ENCODE measurements at regions not wholly inside any gene's neighbourhood (a gene's known extent, or its start where the extent isn't known, plus 50 kb on each side); places are given as distances from the start of the nearest gene placed in this dataset.

GRCh38 chr18:24917767-24918166 lies 434.2 kb downstream of the ZNF521 start:
- no peak for DNase-seq

GRCh38 chr18:24918257-24918656 lies 433.7 kb downstream of the ZNF521 start:
- DNase-seq: no peak

- DNase-seq: no peak
Observed at GRCh38 chr18:24919181-24919797, 432.7 kb downstream of the ZNF521 start.

DNA sequence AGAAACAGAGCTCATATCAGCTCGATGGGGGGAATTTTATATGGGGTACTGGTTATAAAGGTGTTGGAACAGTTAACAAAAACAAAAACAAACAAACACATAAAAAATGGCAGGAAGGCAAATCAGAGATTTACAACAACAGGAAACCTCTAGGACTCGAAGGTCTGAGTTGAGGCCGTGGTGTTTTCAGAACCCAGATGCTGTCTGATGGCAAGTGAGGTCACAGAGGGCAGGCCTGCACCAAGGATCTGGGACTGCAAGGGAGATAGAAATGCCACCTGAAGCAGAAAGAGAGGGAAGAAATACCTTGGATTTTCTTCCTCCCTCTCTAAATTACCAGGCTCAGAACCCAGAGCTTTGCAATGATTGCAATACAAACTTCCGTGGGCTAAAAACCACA lies 429.5 kb downstream of the ZNF521 start:
- DNase-seq: no peak

DNA sequence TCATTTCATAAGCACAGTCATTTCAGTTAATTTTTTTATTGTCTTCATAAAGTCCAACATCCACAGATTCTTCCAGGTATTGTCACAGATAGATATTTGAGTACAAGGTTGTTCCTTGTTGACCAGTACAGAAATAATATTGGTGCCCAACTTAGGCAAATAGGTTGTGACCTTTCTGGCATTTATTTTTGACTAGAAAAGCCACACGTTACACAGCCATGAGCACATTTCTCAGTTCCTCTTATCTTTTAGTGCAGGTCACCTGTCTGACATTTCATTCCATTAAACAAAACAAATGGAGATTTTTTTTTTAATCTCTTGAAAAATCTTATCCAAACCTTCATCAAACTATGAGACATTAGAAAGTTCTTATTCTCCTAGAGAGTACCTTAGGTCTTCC lies 428.8 kb downstream of the ZNF521 start:
- no peak for DNase-seq

DNA sequence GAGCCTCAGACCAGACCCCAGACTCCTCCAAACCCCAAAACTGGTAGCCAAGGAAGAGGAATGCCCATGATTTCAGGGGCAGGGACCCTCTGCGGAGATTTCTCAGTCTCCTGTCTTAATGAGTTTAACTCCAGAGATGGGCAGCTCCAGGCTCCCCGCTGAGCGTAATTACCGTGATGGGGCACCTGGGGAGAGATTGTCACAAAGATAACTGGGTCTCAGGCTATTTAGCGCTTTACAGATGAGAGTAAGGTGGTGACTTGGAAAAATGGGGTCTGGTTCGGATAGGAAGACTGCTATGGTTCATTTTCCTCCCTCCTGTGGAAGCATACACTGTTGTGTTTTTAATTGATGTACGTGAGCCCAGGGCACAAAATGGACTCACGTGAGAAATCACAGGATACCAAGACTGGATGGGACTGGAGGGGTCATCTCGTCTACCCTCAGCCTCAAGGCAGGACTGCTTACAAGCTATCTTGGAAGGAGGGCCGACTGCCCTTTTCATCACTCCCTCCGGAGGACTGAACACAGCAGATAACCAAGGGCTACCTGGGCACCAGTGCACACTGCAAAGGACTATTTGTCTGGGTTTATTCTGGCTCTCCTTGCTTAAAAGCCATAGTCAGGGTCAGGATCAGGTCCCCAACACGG lies 427.8 kb downstream of the ZNF521 start:
- no peak for DNase-seq

GRCh38 chr18:24926649-24927048 lies 425.3 kb downstream of the ZNF521 start:
- DNase-seq: no peak

DNA sequence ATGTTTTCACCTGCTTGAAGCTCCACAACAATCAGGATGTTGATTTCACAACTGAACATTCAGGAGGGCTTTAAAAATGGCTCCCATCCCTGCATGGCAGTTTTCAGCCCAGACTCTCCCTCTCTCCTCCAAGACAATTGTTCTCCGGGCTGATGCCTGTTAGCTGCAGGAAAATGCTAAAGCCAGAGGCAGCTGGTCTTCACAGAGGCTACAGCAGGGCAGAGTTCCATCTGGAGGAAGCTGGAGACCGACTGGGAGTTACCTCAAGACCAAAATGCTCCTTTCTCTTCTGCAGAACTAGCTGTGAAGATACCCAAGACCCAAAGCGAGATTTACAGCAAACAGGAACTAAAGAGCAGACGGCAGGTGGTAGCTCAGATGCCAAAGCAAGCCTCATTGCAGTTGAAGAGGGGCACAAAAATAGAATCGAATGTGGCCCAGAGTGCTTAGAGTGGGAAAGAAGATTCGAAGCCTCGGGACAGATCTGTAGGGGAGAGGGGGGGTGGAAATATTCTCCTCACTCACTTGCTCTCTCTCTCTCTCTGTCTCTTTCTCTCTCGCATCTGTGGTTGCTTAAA lies 423.6 kb downstream of the ZNF521 start:
- DNase-seq: no peak

GRCh38 chr18:24930478-24930877 lies 421.5 kb downstream of the ZNF521 start:
- no peak for DNase-seq

DNA sequence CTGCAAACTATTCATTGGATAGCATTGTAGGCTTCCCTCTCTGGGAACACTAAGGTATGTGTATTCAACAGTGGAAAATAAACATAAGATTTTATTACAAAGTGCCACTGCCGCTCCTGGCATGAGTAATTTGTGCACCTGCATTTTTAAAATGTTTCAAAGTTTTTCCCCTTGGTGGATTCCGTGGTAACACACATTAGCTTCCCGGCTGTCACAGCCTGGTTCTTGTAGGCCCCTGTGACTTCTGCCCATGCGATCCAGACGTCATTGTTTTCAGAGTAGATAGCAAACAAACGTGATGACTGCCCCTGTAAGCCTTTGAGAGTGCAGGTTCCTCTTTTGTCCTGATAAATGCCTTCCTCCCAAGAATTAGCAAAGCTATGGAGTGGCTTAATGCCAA lies 421.0 kb downstream of the ZNF521 start:
- DNase-seq: no peak

DNA sequence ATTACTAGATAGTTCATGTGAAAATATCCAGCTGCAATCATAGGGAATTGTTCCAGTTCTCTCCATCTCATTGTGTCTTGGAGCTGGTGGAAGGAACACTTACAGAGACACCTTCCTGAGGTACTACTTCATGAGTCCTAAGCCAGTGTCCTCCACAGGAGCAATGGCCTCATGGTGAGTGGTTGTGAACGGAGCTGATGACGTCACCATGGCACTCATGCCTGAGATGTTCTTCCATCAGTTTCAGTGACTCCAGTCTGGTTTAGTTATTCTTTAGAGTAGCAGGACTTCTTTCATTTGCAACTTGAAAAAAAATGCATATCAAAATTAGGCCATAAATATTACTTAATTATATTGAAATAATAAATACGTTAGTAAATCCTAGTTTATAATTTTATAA lies 418.6 kb downstream of the ZNF521 start:
- DNase-seq: no peak

GRCh38 chr18:24934258-24934932 lies 417.6 kb downstream of the ZNF521 start:
- no peak for DNase-seq

DNA sequence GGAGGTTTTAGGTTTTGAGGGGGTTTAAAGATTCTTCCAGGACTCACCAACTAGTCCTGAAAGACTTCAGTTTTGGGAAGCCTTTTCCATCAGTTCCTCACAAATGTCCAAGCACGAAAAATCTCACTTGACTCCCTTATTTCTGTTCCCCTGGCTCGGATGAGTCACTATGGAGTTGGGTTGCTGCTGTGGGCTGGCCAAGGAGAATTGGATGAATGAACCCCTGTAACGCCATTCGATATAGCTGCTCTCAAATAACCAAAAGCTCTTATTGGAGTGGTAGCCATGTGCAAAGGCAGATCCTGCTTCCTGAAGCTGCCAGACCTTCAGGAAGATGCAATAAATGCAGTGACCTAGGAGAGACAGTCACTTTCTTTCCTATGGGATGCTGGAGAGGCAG lies 417.0 kb downstream of the ZNF521 start:
- DNase-seq: no peak

DNA sequence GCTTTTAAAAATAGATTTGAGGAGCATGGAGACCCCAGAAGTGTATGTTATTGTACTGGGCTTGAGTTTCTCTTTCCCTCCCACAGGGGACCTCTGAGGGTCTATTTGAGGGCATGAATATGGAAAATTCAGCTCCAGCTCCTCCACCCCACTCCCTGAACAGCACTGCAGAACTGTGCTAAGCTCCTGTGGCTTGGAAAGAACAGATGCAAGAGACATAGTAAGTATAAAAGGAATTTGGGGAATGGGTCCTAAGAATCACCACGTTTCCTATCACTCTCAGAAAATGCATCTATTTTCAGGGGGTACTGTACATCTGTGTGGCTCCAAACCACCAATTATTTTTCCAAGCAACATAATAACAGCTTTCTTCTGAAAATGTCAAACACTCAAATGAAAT lies 416.1 kb downstream of the ZNF521 start:
- DNase-seq: no peak

- no peak for DNase-seq
Observed at GRCh38 chr18:24936691-24937090, 415.3 kb downstream of the ZNF521 start.

DNA sequence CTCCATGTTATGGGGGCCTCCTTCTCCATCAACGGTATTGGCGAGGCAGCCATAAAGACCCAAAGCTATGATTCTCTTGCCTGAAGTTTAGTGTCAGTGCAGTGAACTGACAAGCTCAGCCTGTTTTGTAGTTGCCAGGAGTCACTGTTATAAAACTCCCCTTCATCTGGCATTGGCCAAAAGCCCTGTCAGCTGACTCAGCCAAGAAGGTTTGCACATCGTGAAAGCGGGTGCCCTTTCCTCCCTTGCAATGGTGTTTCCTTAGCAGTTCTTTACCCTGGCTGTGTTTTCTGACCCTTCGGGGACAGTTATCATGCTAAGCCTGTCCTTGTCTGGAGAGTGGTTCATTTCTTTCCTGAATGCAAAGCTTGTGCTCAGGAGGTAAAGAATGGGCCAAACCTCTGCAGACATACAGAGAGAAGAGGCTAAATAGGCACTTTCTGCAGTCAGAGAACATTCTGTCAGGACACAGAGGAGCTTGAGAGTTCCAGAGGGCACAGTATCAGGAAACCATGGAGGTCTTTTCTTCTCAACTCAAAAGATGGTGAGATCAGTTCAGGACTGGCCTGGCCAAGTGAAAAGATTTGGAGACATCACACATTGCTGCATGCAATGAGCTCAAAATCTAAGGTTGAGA lies 414.2 kb downstream of the ZNF521 start:
- DNase-seq: no peak

- no peak for DNase-seq
Observed at GRCh38 chr18:24940416-24940815, 411.6 kb downstream of the ZNF521 start.

- DNase-seq: no peak
Observed at GRCh38 chr18:24941174-24941951, 410.6 kb downstream of the ZNF521 start.

DNA sequence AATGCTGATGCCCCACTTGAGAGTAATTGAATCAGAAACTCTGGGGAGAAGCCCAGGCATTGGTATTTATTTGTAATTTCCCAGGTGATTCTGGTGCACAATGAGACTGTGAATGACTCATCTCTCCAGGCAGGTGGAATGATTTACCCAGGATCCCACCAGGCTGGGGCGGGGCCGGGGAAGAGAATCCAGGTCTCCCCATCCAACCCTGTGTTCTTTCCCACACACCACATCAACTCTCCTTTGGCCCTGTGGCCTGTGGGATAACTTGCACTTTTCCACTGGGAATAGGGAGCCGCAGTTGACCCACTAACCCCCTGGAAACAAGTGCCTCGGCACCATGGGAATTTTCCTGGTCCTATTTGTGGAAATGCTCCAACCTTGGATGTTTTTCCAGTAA lies 409.8 kb downstream of the ZNF521 start:
- no peak for DNase-seq

DNA sequence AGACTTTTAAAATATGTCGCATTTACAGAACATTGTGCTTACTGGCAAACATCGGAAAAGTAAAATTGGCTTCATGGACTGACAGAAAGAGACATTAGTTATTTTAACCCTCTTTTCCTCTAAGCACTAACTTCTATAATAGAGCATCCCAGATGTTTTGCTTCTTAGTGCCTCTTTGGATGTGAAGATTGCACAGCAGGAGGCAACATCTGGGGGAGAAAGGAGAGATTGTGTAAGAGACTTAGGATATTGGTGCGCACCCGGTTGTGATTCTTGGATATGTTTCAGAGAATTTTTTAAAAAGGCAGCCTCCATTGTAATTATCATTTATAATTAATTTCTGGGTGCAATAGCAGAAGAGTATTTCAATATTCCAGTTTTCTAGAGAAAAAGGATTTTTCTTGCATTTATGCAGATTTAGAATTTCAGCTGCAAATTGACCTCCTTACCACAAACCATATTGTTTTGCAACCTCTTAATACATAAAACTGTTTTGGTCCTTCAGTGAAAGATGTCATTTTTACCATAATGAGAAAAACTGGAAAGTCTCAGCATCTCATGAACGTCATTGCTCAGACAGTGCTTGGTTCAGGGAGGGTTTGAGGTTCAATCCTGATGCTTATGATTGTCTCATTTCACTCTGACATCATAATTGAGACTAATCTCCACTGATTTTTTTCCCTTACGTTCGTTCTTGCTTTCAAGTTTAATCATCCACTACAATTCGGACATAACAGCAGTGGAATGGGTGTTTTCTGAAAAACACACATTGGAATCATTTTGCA lies 404.3 kb downstream of the ZNF521 start:
- no peak for DNase-seq

DNA sequence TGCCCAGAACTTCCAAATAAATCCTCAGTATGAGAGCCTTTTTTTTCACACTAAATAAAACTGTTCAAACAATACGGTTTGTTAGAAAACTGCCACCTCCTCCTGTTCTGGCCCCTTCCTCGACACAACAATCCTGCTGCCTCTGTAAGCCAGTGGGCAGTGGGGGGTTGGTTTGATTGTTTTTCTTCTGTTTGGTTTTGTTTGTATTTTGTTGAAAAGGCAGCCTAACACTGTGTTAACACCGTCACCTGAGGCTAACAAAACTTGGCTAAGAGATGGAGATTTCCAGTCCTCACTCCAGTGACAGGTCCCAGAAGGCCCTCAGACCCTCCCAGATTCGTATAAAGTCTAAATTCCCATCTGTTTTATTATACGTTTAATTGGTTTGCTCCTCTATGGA lies 402.1 kb downstream of the ZNF521 start:
- DNase-seq: no peak

DNA sequence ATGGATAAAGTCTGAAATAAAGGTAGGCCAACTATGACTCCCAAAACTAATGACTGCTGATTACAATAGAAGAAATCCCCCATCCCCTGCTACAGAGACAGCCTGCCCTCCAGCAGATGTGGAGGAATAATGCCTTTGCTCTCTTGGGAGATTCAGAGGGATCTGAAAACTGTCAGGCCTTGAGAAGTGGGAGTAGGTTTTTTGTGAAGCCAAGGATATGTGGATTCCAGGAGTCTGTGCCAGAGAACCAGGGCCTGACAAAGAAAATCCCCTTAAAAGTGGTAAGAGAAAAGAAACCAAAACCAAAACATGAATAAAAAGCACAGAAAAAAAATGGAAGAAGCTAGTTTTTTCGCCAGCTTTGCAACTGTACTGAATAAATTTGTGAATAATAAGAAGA lies 397.6 kb downstream of the ZNF521 start:
- DNase-seq: no peak

Measured in NCI-H1092 (cell line).